Breast epithelium (tissue), 3 donors: ENCODE measurements at regions not wholly inside any gene's neighbourhood (a gene's known extent, or its start where the extent isn't known, plus 50 kb on each side); places are given as distances from the start of the nearest gene placed in this dataset.

Source experiments
- POLR2A ChIP-seq: fragments of 450-650 bp; IDR thresholded peaks from one replicate; pipeline ENCODE4 v1.6.1; 2016; ENCODE audit warnings: antibody characterized with exemption, mild to moderate bottlenecking, moderate library complexity
- POLR2AphosphoS5 ChIP-seq, 3 donors: sonication (generic); formaldehyde crosslinking; IDR thresholded peaks; one replicate each; pipeline ENCODE4 v1.6.1; 2017; ENCODE audit warnings: antibody characterized with exemption in 3 of 3
- TF ChIP-seq, protein P1 (sequence below), 3 donors: fragments of 450-650 bp; IDR thresholded peaks; one replicate each; pipeline ENCODE4 v1.5.1; 2016 to 2017; ENCODE audit warnings: antibody characterized with exemption in 3 of 3, mild to moderate bottlenecking in 3 of 3, moderate library complexity in 3 of 3

DNA sequence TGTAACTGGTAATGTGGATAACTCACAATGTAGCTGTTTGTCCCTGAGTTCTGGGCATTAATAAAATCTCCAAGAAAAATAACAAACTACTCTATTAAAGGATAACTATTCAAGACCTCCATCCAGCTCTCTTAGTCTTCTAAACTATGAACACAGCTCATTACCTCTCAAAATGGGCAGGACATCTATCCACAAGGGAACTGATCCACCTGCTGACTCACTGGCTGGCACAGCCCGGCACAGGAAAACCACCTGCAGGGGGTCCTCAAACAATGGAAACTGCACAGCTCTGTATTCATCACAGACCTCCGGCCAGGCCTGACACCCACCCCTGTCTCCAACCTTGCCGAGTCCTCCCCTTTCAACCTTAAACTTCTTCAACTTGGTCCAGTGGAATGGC lies 255.4 kb downstream of the TJP1 start:
- TF ChIP-seq, protein P1, sequence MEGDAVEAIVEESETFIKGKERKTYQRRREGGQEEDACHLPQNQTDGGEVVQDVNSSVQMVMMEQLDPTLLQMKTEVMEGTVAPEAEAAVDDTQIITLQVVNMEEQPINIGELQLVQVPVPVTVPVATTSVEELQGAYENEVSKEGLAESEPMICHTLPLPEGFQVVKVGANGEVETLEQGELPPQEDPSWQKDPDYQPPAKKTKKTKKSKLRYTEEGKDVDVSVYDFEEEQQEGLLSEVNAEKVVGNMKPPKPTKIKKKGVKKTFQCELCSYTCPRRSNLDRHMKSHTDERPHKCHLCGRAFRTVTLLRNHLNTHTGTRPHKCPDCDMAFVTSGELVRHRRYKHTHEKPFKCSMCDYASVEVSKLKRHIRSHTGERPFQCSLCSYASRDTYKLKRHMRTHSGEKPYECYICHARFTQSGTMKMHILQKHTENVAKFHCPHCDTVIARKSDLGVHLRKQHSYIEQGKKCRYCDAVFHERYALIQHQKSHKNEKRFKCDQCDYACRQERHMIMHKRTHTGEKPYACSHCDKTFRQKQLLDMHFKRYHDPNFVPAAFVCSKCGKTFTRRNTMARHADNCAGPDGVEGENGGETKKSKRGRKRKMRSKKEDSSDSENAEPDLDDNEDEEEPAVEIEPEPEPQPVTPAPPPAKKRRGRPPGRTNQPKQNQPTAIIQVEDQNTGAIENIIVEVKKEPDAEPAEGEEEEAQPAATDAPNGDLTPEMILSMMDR (IDR thresholded peaks at IDR 0.05): no peak
- TF ChIP-seq POLR2AphosphoS5 (IDR thresholded peaks at IDR 0.05) (no peak), POLR2A (no peak)
